ENCODE measurements at regions not wholly inside any gene's neighbourhood (a gene's known extent, or its start where the extent isn't known, plus 50 kb on each side); places are given as distances from the start of the nearest gene placed in this dataset.

DNA sequence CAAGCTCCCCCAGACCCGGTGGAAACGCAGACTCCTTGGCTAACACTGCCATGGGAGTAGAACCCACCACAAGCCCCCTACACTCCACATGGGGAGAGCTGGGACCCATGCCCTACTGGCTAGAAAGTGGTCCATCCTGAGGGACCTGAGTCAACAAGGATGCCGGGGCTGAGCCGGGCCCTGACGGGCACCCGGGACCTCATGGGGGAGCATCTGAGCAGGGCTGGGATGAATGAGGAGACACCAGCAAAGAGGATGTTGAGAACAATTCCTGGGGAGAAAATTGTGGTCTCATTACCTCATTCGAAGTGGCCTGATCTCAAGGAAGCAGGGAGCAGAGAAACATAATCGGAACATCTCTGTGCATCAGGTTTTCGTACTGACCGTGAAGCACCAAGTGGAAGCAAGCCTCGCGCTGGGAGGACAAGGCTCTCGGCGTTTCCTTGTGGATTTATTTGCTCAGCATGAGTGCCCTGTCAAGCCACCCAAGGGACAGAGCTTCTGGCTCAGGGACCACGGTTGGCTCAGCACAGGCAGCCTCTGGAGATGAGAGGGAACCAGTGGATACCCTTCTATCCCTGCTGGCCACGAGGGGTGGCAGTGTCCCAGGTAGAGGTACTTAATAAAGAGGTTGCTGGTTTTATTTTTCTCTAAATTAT lies 132.2 kb upstream of the FAM20C start:
- H3K79me2 ChIP-seq (ENCODE audit: insufficient read depth): no peaks in the 10 kb centered on the region
- WGBS (ENCODE audit: low lambda C conversion rate): 66% methylated on average over 15 of the region's 16 CpGs
- H3K9me3 ChIP-seq: no peaks in the 10 kb centered on the region
- no peak overlapping the region for H3K9ac ChIP-seq
- H3K4me2 ChIP-seq: no peak overlapping the region
- TF ChIP-seq TAF1 (IDR thresholded peaks at IDR 0.05; ENCODE audit: borderline replicate concordance, low read depth, low read length) (no peak), CHD2 (IDR thresholded peaks at IDR 0.05; ENCODE audit: low read length, partially characterized antibody) (no peak), FOXJ3 (CRISPR knock-in tag; IDR thresholded peaks at IDR 0.05) (no peak), FOSL2 (IDR thresholded peaks at IDR 0.05; ENCODE audit: borderline replicate concordance, low read depth) (no peak), RAD21 (IDR thresholded peaks at IDR 0.05; ENCODE audit: low read length) (no peak), SMC3 (IDR thresholded peaks at IDR 0.05; ENCODE audit: low read depth, low read length) (no peak), SIN3A (IDR thresholded peaks at IDR 0.05; ENCODE audit: borderline replicate concordance, low read depth, low read length) (no peak), FOXM1 (IDR thresholded peaks at IDR 0.05; ENCODE audit: low read depth) (no peak), NFIC (IDR thresholded peaks at IDR 0.05; ENCODE audit: borderline replicate concordance) (no peak), GATA2 (CRISPR knock-in tag; IDR thresholded peaks at IDR 0.05) (no peak), GABPA (IDR thresholded peaks at IDR 0.05; ENCODE audit: low read depth) (no peak), EP300 (IDR thresholded peaks at IDR 0.05; ENCODE audit: borderline replicate concordance in 1 of 2, low read depth in 1 of 2, low read length in 1 of 2) (no peak), JUND (IDR thresholded peaks at IDR 0.05) (no peak), RFX5 (IDR thresholded peaks at IDR 0.05; ENCODE audit: low read length) (no peak)
- TF ChIP-seq, protein P1, sequence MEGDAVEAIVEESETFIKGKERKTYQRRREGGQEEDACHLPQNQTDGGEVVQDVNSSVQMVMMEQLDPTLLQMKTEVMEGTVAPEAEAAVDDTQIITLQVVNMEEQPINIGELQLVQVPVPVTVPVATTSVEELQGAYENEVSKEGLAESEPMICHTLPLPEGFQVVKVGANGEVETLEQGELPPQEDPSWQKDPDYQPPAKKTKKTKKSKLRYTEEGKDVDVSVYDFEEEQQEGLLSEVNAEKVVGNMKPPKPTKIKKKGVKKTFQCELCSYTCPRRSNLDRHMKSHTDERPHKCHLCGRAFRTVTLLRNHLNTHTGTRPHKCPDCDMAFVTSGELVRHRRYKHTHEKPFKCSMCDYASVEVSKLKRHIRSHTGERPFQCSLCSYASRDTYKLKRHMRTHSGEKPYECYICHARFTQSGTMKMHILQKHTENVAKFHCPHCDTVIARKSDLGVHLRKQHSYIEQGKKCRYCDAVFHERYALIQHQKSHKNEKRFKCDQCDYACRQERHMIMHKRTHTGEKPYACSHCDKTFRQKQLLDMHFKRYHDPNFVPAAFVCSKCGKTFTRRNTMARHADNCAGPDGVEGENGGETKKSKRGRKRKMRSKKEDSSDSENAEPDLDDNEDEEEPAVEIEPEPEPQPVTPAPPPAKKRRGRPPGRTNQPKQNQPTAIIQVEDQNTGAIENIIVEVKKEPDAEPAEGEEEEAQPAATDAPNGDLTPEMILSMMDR (IDR thresholded peaks at IDR 0.05): no peak
- TF ChIP-seq, protein P2, sequence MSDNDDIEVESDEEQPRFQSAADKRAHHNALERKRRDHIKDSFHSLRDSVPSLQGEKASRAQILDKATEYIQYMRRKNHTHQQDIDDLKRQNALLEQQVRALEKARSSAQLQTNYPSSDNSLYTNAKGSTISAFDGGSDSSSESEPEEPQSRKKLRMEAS (IDR thresholded peaks at IDR 0.05; ENCODE audit: low read depth): no peak
- TF ChIP-seq, protein P3, sequence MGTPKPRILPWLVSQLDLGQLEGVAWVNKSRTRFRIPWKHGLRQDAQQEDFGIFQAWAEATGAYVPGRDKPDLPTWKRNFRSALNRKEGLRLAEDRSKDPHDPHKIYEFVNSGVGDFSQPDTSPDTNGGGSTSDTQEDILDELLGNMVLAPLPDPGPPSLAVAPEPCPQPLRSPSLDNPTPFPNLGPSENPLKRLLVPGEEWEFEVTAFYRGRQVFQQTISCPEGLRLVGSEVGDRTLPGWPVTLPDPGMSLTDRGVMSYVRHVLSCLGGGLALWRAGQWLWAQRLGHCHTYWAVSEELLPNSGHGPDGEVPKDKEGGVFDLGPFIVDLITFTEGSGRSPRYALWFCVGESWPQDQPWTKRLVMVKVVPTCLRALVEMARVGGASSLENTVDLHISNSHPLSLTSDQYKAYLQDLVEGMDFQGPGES (IDR thresholded peaks at IDR 0.05; ENCODE audit: low read depth, low read length): no peak
- H3K9me2 ChIP-seq: no peaks in the 10 kb centered on the region
- no peak overlapping the region for H2AFZ ChIP-seq (ENCODE audit: low read depth)
- H3K36me3 ChIP-seq (replicated peaks in 1 of 2; ENCODE audit: control insufficient read depth in 1 of 2, insufficient read depth in 2 of 2, low read length in 1 of 2): no peaks in the 10 kb centered on the region
- POLR2A ChIA-PET: no interaction called here
- CTCF ChIA-PET: interaction anchor here (1.1 to 5.8 kb wide), 2 partner anchors 207 to 273 kb away, joined by 3 to 42 read pairs; no protein-coding TSS in a partner anchor
- H4K20me1 ChIP-seq (ENCODE audit: insufficient read depth): no peaks in the 10 kb centered on the region
- no peaks in the 10 kb centered on the region for H3F3A ChIP-seq (replicated peaks; ENCODE audit: insufficient read depth)
- peaks cover 9 to 26% of the 10 kb centered on the region in 2 experiments; a peak in 1 of 4 replicates for H3K4me1 ChIP-seq (ENCODE audit: control insufficient read depth in 1 of 2, insufficient read depth in 2 of 2, low read depth in 1 of 2, low read length in 1 of 2)
- no peaks in the 10 kb centered on the region for H3K27me3 ChIP-seq (ENCODE audit: insufficient read depth)
- DNase-seq: no peak
- no peak overlapping the region for H3K27ac ChIP-seq (ENCODE audit: low read depth in 2 of 2, low read length in 1 of 2)
- H3K4me3 ChIP-seq (ENCODE audit: low read depth in 2 of 2, low read length in 1 of 2): no peak overlapping the region
